GM12865 (cell line): ENCODE measurements at regions not wholly inside any gene's neighbourhood (a gene's known extent, or its start where the extent isn't known, plus 50 kb on each side); places are given as distances from the start of the nearest gene placed in this dataset.
"Not testable (repeated sequence)": the region's sequence is repeated elsewhere in the genome, so short reads cannot be mapped to it uniquely, and the experiment has no call there.

ENCODE experiments used
- DNase-seq: peaks from one replicate; pipeline ENCODE4 v3.0.0; 2010; ENCODE audit warnings: low read depth
- H3K4me3 ChIP-seq: 2 replicates; pipeline ENCODE4 v1.5.1; 2011; ENCODE audit warnings: mild to moderate bottlenecking, low read depth, low read length, control low read depth
- CTCF ChIP-seq: IDR thresholded peaks from 2 replicates; pipeline ENCODE4 v1.5.1; 2011; ENCODE audit warnings: low read length, control low read depth, low read depth, inconsistent platforms; ENCODE audit not compliant: insufficient read depth; ENCODE audit errors: missing control alignments

- H3K4me3 ChIP-seq = no peak overlapping the region
- TF ChIP-seq CTCF = no peak
- DNase-seq = no peak
Observed at GRCh38 chr9:33722359-33722675, 73.0 kb upstream of the PRSS3 start.

GRCh38 chr9:33728613-33729012, 66.7 kb upstream of the PRSS3 start:
- no peak for TF ChIP-seq CTCF
- no peak for DNase-seq
- H3K4me3 ChIP-seq = no peak overlapping the region

- no peak for TF ChIP-seq CTCF
- no peak overlapping the region for H3K4me3 ChIP-seq
- no peak for DNase-seq
Observed at GRCh38 chr9:33731142-33731541, 64.2 kb upstream of the PRSS3 start.

- no peak for DNase-seq
- H3K4me3 ChIP-seq = no peak overlapping the region
- TF ChIP-seq CTCF = no peak
Observed at GRCh38 chr9:33731625-33732024, 63.7 kb upstream of the PRSS3 start.

- not testable (repeated sequence) for H3K4me3 ChIP-seq, DNase-seq
Observed at GRCh38 chr9:33734247-33734940, 61.0 kb upstream of the PRSS3 start.

- not testable (repeated sequence) for DNase-seq, H3K4me3 ChIP-seq
Observed at GRCh38 chr9:33734941-33735835, 60.2 kb upstream of the PRSS3 start.

GRCh38 chr9:33737811-33738606, 57.4 kb upstream of the PRSS3 start:
- no peak overlapping the region for H3K4me3 ChIP-seq
- peak; percentile 50 for DNase-seq
- TF ChIP-seq CTCF = peak; percentile 59
